Mesenchymal stem cell (in vitro differentiated cells and primary cell): ENCODE measurements at regions not wholly inside any gene's neighbourhood (a gene's known extent, or its start where the extent isn't known, plus 50 kb on each side); places are given as distances from the start of the nearest gene placed in this dataset.

Experiments
- DNase-seq: peaks from one replicate; pipeline ENCODE4 v3.0.0-alpha.2; 2013
- H2AFZ ChIP-seq: one replicate; pipeline ENCODE4 v1.6.1; 2013; ENCODE audit warnings: low read depth, mild to moderate bottlenecking, control low read depth, inconsistent platforms, low read length, moderate library complexity
- H2AK5ac ChIP-seq: 2 replicates; pipeline ENCODE4 v1.6.1; 2013; ENCODE audit warnings: low read length, moderate library complexity, mild to moderate bottlenecking, inconsistent platforms; ENCODE audit not compliant: severe bottlenecking
- H2BK120ac ChIP-seq: one replicate; pipeline ENCODE4 v1.6.1; 2013; ENCODE audit warnings: low read depth, mild to moderate bottlenecking, inconsistent platforms, low read length, moderate library complexity
- H2BK12ac ChIP-seq, 2 experiments: one replicate each; pipeline ENCODE4 v1.6.1; 2013; ENCODE audit warnings: inconsistent platforms in 2 of 2, low read length in 2 of 2, mild to moderate bottlenecking in 2 of 2, moderate library complexity in 2 of 2, control low read depth in 1 of 2
- H2BK15ac ChIP-seq: one replicate; pipeline ENCODE4 v1.6.1; 2013; ENCODE audit warnings: mild to moderate bottlenecking, low read depth, inconsistent platforms; ENCODE audit not compliant: poor library complexity, severe bottlenecking
- H2BK5ac ChIP-seq: 2 replicates; pipeline ENCODE4 v1.6.1; 2013; ENCODE audit warnings: low read depth, mild to moderate bottlenecking, low read length, control low read depth, inconsistent platforms; ENCODE audit not compliant: poor library complexity, severe bottlenecking
- H3K14ac ChIP-seq, 2 experiments: one replicate each; pipeline ENCODE4 v1.6.1; 2013; ENCODE audit warnings: inconsistent platforms in 2 of 2, low read length in 2 of 2, control low read depth in 1 of 2, mild to moderate bottlenecking in 1 of 2, moderate library complexity in 1 of 2
- H3K18ac ChIP-seq, 2 experiments: one replicate each; pipeline ENCODE4 v1.6.1; 2013; ENCODE audit warnings: inconsistent platforms in 2 of 2, low read length in 2 of 2, control low read depth in 1 of 2, low read depth in 1 of 2, mild to moderate bottlenecking in 1 of 2
- H3K23ac ChIP-seq, 2 experiments: one replicate each; pipeline ENCODE4 v1.6.1; 2013; ENCODE audit warnings: inconsistent platforms in 2 of 2, low read length in 2 of 2, mild to moderate bottlenecking in 2 of 2, moderate library complexity in 2 of 2, control low read depth in 1 of 2
- H3K27ac ChIP-seq: 2 replicates; pipeline ENCODE4 v1.5.1; 2013; ENCODE audit warnings: mild to moderate bottlenecking, moderate library complexity, low read length, control low read depth, inconsistent platforms; ENCODE audit not compliant: poor library complexity, severe bottlenecking
- H3K27me3 ChIP-seq, 2 experiments: 2 replicates each; pipeline versions ENCODE4 v1.6.1 to v1.7.0; 2013; ENCODE audit warnings: low read length in 2 of 2, mild to moderate bottlenecking in 2 of 2, moderate library complexity in 2 of 2, control low read depth in 1 of 2, inconsistent platforms in 1 of 2; ENCODE audit not compliant: control insufficient read depth in 1 of 2, insufficient read depth in 1 of 2
- H3K36me3 ChIP-seq, 2 experiments: 2 replicates each; pipeline versions ENCODE4 v1.6.1 to v1.7.0; 2013; ENCODE audit warnings: low read length in 2 of 2, control low read depth in 1 of 2, inconsistent platforms in 1 of 2, low read depth in 1 of 2, mild to moderate bottlenecking in 1 of 2; ENCODE audit not compliant: insufficient read depth in 2 of 2, control insufficient read depth in 1 of 2
- H3K4ac ChIP-seq, 2 experiments: one replicate each; pipeline ENCODE4 v1.6.1; 2013; ENCODE audit warnings: inconsistent platforms in 2 of 2, low read length in 2 of 2, mild to moderate bottlenecking in 2 of 2, moderate library complexity in 2 of 2, control low read depth in 1 of 2, low read depth in 1 of 2
- H3K4me1 ChIP-seq: 2 replicates; pipeline ENCODE4 v1.6.1; 2013; ENCODE audit warnings: low read depth, low read length, control low read depth; ENCODE audit not compliant: control insufficient read depth, insufficient read depth
- H3K4me2 ChIP-seq: 2 replicates; pipeline ENCODE4 v1.6.1; 2013; ENCODE audit warnings: low read length, mild to moderate bottlenecking, inconsistent platforms; ENCODE audit not compliant: poor library complexity, severe bottlenecking
- H3K4me3 ChIP-seq, 2 experiments: 2 replicates each; pipeline versions ENCODE4 v1.5.1 to v1.7.0; 2013; ENCODE audit warnings: low read length in 2 of 2, mild to moderate bottlenecking in 2 of 2, control low read depth in 1 of 2, low read depth in 1 of 2; ENCODE audit not compliant: insufficient read depth in 1 of 2
- H3K79me1 ChIP-seq: replicated peaks from 2 replicates; pipeline ENCODE4 v1.6.1; 2013; ENCODE audit warnings: mild to moderate bottlenecking, control low read depth, low read length, inconsistent platforms; ENCODE audit not compliant: poor library complexity, severe bottlenecking
- H3K9ac ChIP-seq: 2 replicates; pipeline ENCODE4 v1.7.0; 2013; ENCODE audit warnings: mild to moderate bottlenecking, low read length, moderate library complexity
- H3K9me3 ChIP-seq: 2 replicates; pipeline ENCODE4 v1.7.0; 2013; ENCODE audit warnings: mild to moderate bottlenecking, low read length; ENCODE audit not compliant: control insufficient read depth
- H4K8ac ChIP-seq: one replicate; pipeline ENCODE4 v1.6.1; 2013; ENCODE audit warnings: inconsistent platforms, mild to moderate bottlenecking, low read length, moderate library complexity
- H4K91ac ChIP-seq: one replicate; pipeline ENCODE4 v1.6.1; 2013; ENCODE audit warnings: mild to moderate bottlenecking, low read length, inconsistent platforms
- WGBS: methylation state at CpG from one replicate; pipeline ENCODE4 v1.1.7; 2013; ENCODE audit warnings: mixed read lengths; 5-methylcytosine and 5-hydroxymethylcytosine counted together

DNA sequence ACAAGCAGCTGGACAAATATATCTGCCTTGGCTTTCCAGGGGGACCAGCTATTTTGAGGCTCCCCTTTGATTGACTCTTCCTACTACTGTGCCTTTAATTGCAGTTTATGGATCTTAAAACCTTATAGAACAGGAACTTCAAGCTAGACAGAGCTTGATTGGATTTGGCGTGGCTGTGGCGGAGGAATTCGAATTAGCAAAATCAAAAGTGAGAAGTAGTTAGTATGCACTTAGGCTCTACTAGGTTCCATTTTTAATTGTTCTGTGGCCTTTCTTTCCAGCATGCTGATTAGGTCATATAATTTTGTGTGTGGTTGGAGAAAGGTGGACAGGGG lies 248.0 kb downstream of the HIVEP2 start:
- Histone ChIP-seq H3K9me3 (no peaks in the 10 kb centered on the region), H3K4me2 (no peak overlapping the region), H3K36me3 (no peaks in the 10 kb centered on the region), H2BK5ac (no peak overlapping the region), H3K79me1 (no peaks in the 10 kb centered on the region), H3K14ac (no peak overlapping the region), H3K4me1 (peaks cover 2% of the 10 kb centered on the region), H3K27me3 (no peaks in the 10 kb centered on the region), H3K4ac (no peak overlapping the region), H2AFZ (no peak overlapping the region), H3K27ac (no peak overlapping the region), H3K4me3 (no peak overlapping the region), H3K23ac (no peak overlapping the region), H4K91ac (no peak overlapping the region), H2AK5ac (no peak overlapping the region), H3K9ac (no peak overlapping the region), H2BK12ac (no peak overlapping the region), H4K8ac (no peak overlapping the region), H2BK15ac (no peak overlapping the region), H3K18ac (no peak overlapping the region), H2BK120ac (no peak overlapping the region)
- no peak for DNase-seq
- 97% methylated on average over 3 of the region's 3 CpGs for WGBS

DNA sequence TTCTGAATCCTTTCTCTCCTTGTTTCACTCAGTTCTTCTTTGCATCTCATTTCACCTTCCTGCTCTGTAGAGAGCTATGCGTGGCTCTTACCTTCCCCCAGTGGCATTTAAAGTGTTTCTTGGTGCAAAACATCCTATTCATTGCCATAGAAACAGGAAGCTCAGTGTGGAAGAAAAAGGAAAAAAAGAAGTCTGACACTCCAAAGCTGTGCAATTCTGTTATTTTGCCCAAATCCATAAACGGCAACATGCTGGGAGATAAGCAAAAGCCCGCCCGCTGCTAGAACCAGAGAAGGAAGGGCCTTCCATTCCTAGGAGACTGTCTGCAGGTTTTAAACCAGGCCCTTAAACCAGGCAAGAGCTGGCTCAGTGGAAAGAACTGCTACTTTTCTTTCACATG lies 247.1 kb downstream of the HIVEP2 start:
- H4K91ac ChIP-seq: no peak overlapping the region
- no peak overlapping the region for H2BK15ac ChIP-seq
- no peak for DNase-seq
- H3K14ac ChIP-seq: no peak overlapping the region
- WGBS: 84% methylated on average over 4 of the region's 4 CpGs
- no peaks in the 10 kb centered on the region for H3K36me3 ChIP-seq
- peaks cover 2% of the 10 kb centered on the region for H3K4me1 ChIP-seq
- no peak overlapping the region for H3K4ac ChIP-seq
- no peak overlapping the region for H3K18ac ChIP-seq
- no peak overlapping the region for H2AK5ac ChIP-seq
- no peaks in the 10 kb centered on the region for H3K9me3 ChIP-seq
- no peak overlapping the region for H3K4me3 ChIP-seq
- H4K8ac ChIP-seq: no peak overlapping the region
- H3K27ac ChIP-seq: no peak overlapping the region
- H2BK5ac ChIP-seq: no peak overlapping the region
- H3K9ac ChIP-seq: no peak overlapping the region
- no peak overlapping the region for H3K4me2 ChIP-seq
- H2BK12ac ChIP-seq: no peak overlapping the region
- no peaks in the 10 kb centered on the region for H3K27me3 ChIP-seq
- no peak overlapping the region for H2BK120ac ChIP-seq
- H3K79me1 ChIP-seq: no peaks in the 10 kb centered on the region
- H2AFZ ChIP-seq: no peak overlapping the region
- no peak overlapping the region for H3K23ac ChIP-seq

DNA sequence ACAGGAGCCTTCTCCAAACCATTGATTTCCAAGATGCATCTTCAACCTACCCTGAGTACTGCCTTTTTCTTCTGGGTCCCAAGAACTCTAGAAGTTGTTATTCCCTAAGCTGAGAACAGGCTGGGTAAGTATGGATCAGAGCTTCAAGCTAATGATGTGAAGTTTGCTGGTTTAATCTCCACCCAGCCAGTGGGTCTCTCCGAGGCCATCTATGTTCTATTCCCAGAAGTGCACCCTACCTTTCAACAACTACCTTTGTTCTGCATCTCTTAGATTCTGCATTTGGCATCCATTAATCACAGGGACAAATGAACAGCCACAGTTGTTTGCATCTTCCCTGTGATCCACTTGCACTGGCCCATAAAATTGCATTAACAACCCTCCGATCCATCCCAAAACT lies 246.2 kb downstream of the HIVEP2 start:
- no peak overlapping the region for H2BK12ac ChIP-seq

DNA sequence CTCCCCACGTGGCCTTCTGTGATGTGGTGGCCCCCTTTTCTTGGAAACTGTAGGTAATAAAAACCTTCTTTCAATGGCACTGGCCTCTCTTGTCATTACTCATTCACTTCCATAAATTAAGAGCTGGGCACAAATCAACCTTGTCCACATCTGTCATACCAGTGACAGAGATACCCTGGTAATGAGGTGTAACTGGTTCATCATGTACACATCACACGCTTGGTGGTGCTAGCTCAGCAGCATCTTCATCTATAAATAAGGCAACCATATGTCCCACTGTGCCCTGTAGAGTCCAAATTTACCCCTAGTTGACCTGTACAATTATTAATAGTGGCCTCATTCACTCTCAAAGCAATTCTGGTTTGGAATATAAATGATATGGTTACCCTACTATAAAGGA lies 245.6 kb downstream of the HIVEP2 start:
- Histone ChIP-seq H3K14ac (no peak overlapping the region), H3K36me3 (no peaks in the 10 kb centered on the region), H3K9me3 (no peaks in the 10 kb centered on the region), H2AK5ac (no peak overlapping the region), H3K4ac (no peak overlapping the region), H4K8ac (no peak overlapping the region), H2BK120ac (no peak overlapping the region), H3K18ac (no peak overlapping the region), H2AFZ (no peak overlapping the region), H3K27me3 (no peaks in the 10 kb centered on the region), H3K23ac (no peak overlapping the region), H2BK12ac (no peak overlapping the region), H2BK5ac (no peak overlapping the region), H3K4me1 (no peaks in the 10 kb centered on the region), H3K9ac (no peak overlapping the region), H3K4me2 (no peak overlapping the region), H3K79me1 (no peaks in the 10 kb centered on the region), H3K4me3 (no peak overlapping the region), H2BK15ac (no peak overlapping the region), H4K91ac (no peak overlapping the region), H3K27ac (no peak overlapping the region)
- DNase-seq: no peak
- 83% methylated on average over 2 of the region's 2 CpGs for WGBS

More for the DNA sequence above, 246.2 kb downstream of the HIVEP2 start:
- Histone ChIP-seq H2BK120ac (no peak overlapping the region), H4K8ac (no peak overlapping the region), H2AFZ (no peak overlapping the region), H3K36me3 (no peaks in the 10 kb centered on the region), H3K4ac (no peak overlapping the region), H4K91ac (no peak overlapping the region), H3K4me3 (no peak overlapping the region), H2AK5ac (no peak overlapping the region), H3K27me3 (no peaks in the 10 kb centered on the region), H3K9me3 (no peaks in the 10 kb centered on the region), H3K4me1 (no peaks in the 10 kb centered on the region), H3K9ac (no peak overlapping the region), H3K27ac (no peak overlapping the region), H3K79me1 (no peaks in the 10 kb centered on the region), H3K23ac (no peak overlapping the region), H3K14ac (no peak overlapping the region), H3K4me2 (no peak overlapping the region), H3K18ac (no peak overlapping the region), H2BK15ac (no peak overlapping the region), H2BK5ac (no peak overlapping the region)
- 98% methylated on average over 2 of the region's 2 CpGs for WGBS
- DNase-seq: no peak
